ENCODE measurements at regions not wholly inside any gene's neighbourhood (a gene's known extent, or its start where the extent isn't known, plus 50 kb on each side); places are given as distances from the start of the nearest gene placed in this dataset.

- in situ Hi-C loops (cut with HindIII; ENCODE audit: low pct_ligation_motif_present, low pct_unique_long_range_greater_than_20kb, low sequenced_read_pairs): no loop called here
- DNase-seq: peak; percentile 32
Observed at GRCh38 chr2:200158647-200159356, 147.7 kb upstream of the SPATS2L start.

DNA sequence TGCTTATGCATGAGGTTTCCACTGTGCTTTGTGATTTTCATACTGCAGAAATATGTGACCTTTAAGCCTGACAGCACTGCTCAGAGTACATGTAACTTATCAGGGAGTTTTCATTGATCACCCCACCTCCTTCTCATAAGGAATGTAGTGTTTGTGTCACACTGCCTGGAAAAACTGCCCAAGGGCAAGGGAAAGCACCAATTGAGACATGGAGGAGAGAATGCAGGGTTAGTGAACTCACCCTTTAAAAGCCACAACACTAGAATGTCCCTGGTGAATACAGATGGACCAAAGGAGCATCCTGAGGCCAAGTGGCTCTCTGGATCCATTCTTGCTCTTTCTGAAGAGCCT is 147.2 kb upstream of the SPATS2L start:
- in situ Hi-C loops (cut with HindIII; ENCODE audit: low pct_ligation_motif_present, low pct_unique_long_range_greater_than_20kb, low sequenced_read_pairs): no loop called here
- DNase-seq: no peak

DNA sequence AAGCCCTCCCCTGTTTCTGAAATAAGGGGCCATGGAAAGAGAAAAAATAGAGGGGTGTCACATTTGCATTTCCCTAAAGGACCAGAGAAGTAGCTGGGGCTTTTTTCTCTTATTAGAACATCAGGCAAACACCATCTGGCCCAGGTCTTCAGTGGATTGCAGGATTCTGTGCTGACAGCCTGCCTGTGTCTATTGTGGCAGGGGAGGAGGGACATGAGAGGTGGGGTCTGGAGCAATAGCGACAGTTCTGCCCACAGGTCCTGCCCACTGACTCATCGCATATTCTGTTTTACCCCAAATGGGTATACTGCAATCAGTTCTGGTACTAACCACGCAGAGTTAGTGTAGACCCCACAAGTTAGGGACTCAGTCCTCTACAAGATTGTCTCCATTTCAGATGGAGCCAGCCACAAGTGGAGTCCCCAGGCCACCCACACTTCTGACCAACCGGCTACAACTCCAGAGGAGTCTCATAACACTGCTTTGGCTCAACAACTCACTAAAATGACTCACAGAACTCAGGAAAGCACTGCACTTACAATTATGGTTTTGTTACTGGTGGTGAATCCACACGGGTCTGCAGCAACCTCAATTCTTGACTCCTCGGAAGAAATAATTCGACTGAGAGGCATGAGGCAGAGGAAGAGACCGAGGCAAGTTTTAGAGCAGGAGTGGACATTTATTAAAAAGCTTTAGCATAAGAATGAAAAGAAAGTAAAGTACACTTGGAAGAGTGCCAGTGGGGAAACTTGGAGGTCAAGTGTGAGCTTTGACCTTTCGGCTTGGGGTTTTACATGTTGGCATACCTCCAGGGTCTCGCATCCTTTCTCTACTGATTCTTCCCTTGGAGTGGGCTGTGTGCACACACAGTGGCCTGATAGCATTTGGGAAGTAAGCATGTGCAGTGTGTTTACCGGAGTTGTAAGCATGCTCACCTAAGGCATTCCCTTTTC is 146.4 kb upstream of the SPATS2L start:
- DNase-seq: no peak
- in situ Hi-C loops (cut with HindIII; ENCODE audit: low pct_ligation_motif_present, low pct_unique_long_range_greater_than_20kb, low sequenced_read_pairs): no loop called here

DNA sequence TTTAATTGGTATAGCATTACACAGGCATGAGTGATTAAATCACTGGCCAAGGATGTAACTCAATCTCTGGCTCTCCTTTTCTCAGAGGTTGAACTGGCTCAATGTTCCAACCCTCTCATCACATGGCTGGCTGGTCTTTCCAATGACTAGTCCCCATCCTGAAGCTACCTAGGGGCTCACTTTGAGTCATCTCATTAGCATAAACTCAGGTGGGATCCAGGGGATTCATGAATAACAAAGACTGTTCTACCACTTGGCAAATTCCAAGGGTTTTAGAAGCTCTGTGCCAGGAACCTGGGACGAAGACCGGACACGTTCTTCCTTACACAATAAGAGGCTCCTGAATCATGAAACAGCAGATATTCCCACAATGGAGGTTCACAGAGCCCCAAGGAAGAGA is 145.0 kb upstream of the SPATS2L start:
- in situ Hi-C loops (cut with HindIII; ENCODE audit: low pct_ligation_motif_present, low pct_unique_long_range_greater_than_20kb, low sequenced_read_pairs): no loop called here
- no peak for DNase-seq

DNA sequence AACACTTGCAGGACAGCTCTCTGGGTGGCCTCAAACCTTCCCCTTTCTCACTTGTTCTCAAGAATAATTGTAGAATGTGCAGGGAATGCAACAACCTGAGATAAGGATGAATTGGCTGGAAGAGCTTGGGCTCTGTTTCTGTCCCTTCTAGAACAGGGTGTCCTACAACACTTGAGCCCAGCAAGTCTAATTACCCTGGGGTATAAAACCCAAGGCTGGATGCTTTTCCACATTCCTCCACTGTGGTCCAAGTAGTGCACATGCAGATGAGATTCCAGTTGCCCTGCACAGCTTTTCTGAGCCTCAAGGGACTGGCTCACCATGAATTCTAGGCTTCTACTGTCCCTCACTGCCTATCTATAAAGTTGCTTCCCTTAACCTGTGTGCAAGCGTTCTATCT is 140.8 kb upstream of the SPATS2L start:
- in situ Hi-C loops (cut with HindIII; ENCODE audit: low pct_ligation_motif_present, low pct_unique_long_range_greater_than_20kb, low sequenced_read_pairs): no loop called here

GRCh38 chr2:200168641-200169555 is 137.6 kb upstream of the SPATS2L start:
- DNase-seq: no peak
- in situ Hi-C loops (cut with HindIII; ENCODE audit: low pct_ligation_motif_present, low pct_unique_long_range_greater_than_20kb, low sequenced_read_pairs): no loop called here

More for the DNA sequence above, 140.8 kb upstream of the SPATS2L start:
- no peak for DNase-seq

- no peak for DNase-seq
- in situ Hi-C loops (cut with HindIII; ENCODE audit: low pct_ligation_motif_present, low pct_unique_long_range_greater_than_20kb, low sequenced_read_pairs): no loop called here
Observed at GRCh38 chr2:200170221-200170620, 136.3 kb upstream of the SPATS2L start.

GRCh38 chr2:200171731-200172482 is 134.6 kb upstream of the SPATS2L start:
- in situ Hi-C loops (cut with HindIII; ENCODE audit: low pct_ligation_motif_present, low pct_unique_long_range_greater_than_20kb, low sequenced_read_pairs): no loop called here
- DNase-seq: no peak

- in situ Hi-C loops (cut with HindIII; ENCODE audit: low pct_ligation_motif_present, low pct_unique_long_range_greater_than_20kb, low sequenced_read_pairs): no loop called here
- DNase-seq: no peak
Observed at GRCh38 chr2:200172521-200172920, 134.0 kb upstream of the SPATS2L start.

DNA sequence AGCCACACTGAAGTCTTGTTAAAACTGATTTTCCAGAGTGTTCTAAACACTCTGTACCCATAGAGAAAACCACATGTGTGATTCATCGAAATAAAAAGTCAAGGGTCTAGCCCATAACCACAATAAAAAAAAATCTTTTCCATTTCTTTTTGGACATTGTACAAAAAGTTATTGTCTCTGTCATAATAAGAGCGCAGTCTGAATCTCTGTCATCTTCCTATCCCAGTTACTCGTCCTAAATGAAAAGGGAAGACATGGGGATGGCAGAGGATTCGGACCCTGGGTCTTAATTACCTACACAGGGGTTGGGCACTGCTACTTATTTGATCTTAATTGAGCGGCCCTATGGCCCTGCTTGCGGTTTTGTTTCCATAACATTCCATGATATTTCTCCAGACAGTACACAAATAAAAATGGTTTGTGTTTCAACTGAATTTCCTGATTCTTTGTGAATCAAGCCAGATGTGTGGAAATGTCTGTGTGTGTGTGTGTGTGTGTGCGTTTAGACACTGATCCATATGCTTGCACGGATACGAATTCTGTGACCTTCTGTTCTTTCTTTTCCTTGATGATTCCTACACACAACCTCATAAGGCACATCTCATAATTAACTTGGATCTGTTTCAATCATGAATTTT is 133.4 kb upstream of the SPATS2L start:
- in situ Hi-C loops (cut with HindIII; ENCODE audit: low pct_ligation_motif_present, low pct_unique_long_range_greater_than_20kb, low sequenced_read_pairs): no loop called here
- no peak for DNase-seq

- in situ Hi-C loops (cut with HindIII; ENCODE audit: low pct_ligation_motif_present, low pct_unique_long_range_greater_than_20kb, low sequenced_read_pairs): no loop called here
- DNase-seq: no peak
Observed at GRCh38 chr2:200173691-200174090, 132.8 kb upstream of the SPATS2L start.

DNA sequence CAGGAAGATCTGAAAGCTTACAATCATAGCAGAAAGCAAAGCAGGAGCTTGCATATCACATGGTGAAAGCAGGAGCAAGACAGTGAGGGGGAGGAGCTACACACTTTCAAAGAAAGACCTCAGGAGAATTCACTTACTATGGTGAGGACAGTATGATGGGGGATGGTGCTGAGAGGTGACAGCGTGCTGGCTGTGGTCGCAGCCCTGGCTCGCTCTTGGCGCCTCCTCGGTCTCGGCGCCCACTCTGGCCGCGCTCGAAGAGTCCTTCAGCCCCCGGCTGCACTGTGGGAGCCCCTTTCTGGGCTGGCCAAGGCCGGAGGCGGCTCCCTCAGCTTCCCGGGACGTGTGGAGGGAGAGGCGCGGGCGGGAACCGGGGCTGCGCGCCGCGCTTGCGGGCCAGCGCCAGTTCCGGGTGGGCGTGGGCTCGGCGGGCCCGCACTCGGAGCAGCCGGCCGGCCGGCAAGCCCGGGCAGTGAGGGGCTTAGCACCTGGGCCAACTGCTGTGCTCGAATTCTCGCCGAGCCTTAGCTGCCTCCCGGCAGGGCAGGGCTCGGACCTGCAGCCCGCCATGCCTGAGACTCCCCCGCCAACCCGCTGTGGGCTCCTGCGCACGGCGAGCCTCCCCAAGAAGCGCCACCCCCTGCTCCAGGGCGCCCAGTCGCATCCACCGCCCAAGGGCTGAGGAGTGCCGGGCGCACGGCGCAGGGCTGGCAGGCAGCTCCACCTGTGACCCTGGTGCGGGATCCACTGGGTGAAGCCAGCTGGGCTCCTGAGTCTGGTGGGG is 131.9 kb upstream of the SPATS2L start:
- DNase-seq: no peak
- in situ Hi-C loops (cut with HindIII; ENCODE audit: low pct_ligation_motif_present, low pct_unique_long_range_greater_than_20kb, low sequenced_read_pairs): no loop called here

DNA sequence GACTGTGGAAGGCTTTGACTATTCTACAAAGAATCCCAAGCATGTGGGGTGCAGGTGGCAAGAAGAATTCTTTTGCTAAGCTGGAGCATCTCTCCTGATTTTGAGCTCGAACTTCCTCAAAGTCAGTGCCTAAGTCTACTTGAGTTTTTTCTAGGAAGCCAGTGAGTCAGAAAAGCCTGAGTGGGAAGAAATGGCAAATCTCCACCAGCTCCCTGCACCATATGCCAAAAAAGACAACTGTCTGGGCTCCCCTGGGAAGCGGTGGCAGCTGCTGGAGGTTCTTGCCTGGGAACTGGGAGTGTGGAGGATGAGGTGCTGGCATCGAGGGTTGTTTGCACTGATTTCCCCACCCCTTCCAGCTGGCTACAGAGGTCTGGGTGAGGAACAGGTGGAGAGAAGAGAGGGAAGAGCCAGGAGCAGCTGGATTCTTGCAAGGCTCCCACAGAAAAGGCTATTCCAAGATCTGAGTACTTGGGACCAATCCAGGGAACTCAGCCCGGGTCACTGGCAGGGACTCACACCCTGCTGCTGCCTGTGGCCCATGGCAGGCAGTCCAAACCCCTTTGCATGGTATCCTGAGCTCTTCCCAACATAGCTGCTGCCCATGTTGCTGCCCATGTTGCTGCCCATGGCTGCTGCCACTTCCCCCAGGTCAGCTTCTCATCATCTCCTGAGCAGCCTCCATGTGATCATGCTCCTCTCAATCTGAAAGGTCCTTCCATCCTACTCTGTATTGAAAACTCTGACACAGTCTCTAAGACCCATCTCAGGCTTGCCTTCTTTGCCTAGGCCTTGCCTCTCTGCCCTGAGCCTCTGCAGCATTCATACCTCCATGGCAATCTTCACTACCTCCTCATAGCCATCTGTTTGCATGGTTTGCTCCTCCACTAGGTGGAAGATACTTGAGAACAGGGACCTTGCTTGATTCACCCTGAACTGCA is 128.3 kb upstream of the SPATS2L start:
- in situ Hi-C loops (cut with HindIII; ENCODE audit: low pct_ligation_motif_present, low pct_unique_long_range_greater_than_20kb, low sequenced_read_pairs): no loop called here
- DNase-seq: peak; percentile 17

DNA sequence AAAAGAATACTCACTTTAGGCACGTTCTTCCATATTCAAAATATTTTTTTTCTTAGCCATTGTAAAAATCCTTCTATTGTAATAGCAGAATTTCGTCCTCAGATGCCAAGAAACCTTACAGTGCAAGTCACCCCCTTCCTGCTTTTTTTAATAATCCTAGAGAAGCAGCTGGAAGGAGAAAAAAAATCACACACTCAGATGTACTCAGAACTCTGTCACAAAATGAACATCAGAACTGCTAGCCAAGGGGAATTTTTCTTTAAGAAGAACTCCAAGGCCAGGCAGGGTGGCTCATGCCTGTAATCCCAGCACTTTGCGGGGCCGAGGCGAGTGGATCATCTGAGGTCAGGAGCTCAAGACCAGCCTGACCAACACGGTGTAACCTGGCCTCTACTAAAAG is 127.3 kb upstream of the SPATS2L start:
- no peak for DNase-seq

GRCh38 chr2:200180943-200181342 is 125.5 kb upstream of the SPATS2L start:
- in situ Hi-C loops (cut with HindIII; ENCODE audit: low pct_ligation_motif_present, low pct_unique_long_range_greater_than_20kb, low sequenced_read_pairs): no loop called here
- no peak for DNase-seq

More for the DNA sequence above, 127.3 kb upstream of the SPATS2L start:
- in situ Hi-C loops (cut with HindIII; ENCODE audit: low pct_ligation_motif_present, low pct_unique_long_range_greater_than_20kb, low sequenced_read_pairs): no loop called here

GRCh38 chr2:200181755-200182154 is 124.7 kb upstream of the SPATS2L start:
- in situ Hi-C loops (cut with HindIII; ENCODE audit: low pct_ligation_motif_present, low pct_unique_long_range_greater_than_20kb, low sequenced_read_pairs): no loop called here
- DNase-seq: no peak

Data from ACHN (cell line).